GM12872 (cell line): ENCODE measurements at regions not wholly inside any gene's neighbourhood (a gene's known extent, or its start where the extent isn't known, plus 50 kb on each side); places are given as distances from the start of the nearest gene placed in this dataset.

Experiments used
- CTCF ChIP-seq: IDR thresholded peaks from 3 replicates; pipeline ENCODE4 v1.5.1; 2011; ENCODE audit warnings: low read depth, mild to moderate bottlenecking, low read length, moderate library complexity; ENCODE audit not compliant: insufficient read depth

GRCh38 chr6:140487586-140487985 lies 1113.1 kb upstream of the CITED2 start:
- TF ChIP-seq CTCF, result no peak

- no peak for TF ChIP-seq CTCF
These were observed 1112.3 kb upstream of the CITED2 start for GRCh38 chr6:140486450-140487361.

GRCh38 chr6:140485740-140486449 lies 1111.4 kb upstream of the CITED2 start:
- no peak for TF ChIP-seq CTCF

- TF ChIP-seq CTCF, result no peak
These were observed 1106.4 kb upstream of the CITED2 start for GRCh38 chr6:140480852-140481251.

- no peak for TF ChIP-seq CTCF
These were observed 1104.2 kb upstream of the CITED2 start for GRCh38 chr6:140478631-140479030.

GRCh38 chr6:140475086-140475485 lies 1100.6 kb upstream of the CITED2 start:
- no peak for TF ChIP-seq CTCF

GRCh38 chr6:140464720-140465119 lies 1090.3 kb upstream of the CITED2 start:
- no peak for TF ChIP-seq CTCF
